ENCODE measurements at regions not wholly inside any gene's neighbourhood (a gene's known extent, or its start where the extent isn't known, plus 50 kb on each side); places are given as distances from the start of the nearest gene placed in this dataset.

GRCh38 chr22:49634006-49634772 is 193.5 kb downstream of the BRD1 start:
- TF ChIP-seq GABPA (IDR thresholded peaks at IDR 0.05; ENCODE audit: low read depth) (no peak), CTCF (IDR thresholded peaks at IDR 0.05; ENCODE audit: insufficient read depth, low read length) (no peak), POLR2AphosphoS5 (IDR thresholded peaks at IDR 0.05; ENCODE audit: low read depth) (no peak), REST (IDR thresholded peaks at IDR 0.05; ENCODE audit: insufficient replicate concordance, low read depth) (no peak), SPI1 (IDR thresholded peaks at IDR 0.05; ENCODE audit: borderline replicate concordance, low read depth) (no peak)

Data from HL-60 (cell line).